ENCODE measurements at regions not wholly inside any gene's neighbourhood (a gene's known extent, or its start where the extent isn't known, plus 50 kb on each side); places are given as distances from the start of the nearest gene placed in this dataset.

DNA sequence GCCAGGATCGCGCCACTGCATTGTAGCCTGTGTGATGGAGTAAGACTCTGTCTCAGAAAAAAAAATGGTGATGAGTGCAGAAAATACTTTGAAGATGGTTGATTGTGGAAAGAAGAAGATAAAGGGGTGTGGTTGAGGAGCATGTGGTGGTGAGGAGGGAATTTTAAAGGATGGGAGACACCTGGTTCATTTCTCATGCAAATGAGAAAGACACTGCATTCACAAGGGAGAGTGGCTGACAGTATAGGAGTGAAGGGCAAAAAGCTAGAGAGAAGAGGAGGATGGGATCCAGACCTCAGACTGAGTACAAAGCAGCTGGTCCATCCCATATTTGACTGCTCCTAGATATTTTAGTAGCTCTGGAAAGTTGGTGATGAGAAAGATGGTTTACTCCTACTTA, 206.0 kb downstream of the SNAPC1 start:
- ATAC-seq (no peak), DNase-seq (no peak)
- Histone ChIP-seq H3K27ac (no peak overlapping the region), H3K27me3 (no peaks in the 10 kb centered on the region), H3K36me3 (no peaks in the 10 kb centered on the region), H3K4me1 (no peaks in the 10 kb centered on the region), H3K4me3 (no peak overlapping the region), H3K9me3 (peaks cover 0 to 5% (median 0%) of the 10 kb centered on the region in 11 donors)
- TF ChIP-seq, protein P1, sequence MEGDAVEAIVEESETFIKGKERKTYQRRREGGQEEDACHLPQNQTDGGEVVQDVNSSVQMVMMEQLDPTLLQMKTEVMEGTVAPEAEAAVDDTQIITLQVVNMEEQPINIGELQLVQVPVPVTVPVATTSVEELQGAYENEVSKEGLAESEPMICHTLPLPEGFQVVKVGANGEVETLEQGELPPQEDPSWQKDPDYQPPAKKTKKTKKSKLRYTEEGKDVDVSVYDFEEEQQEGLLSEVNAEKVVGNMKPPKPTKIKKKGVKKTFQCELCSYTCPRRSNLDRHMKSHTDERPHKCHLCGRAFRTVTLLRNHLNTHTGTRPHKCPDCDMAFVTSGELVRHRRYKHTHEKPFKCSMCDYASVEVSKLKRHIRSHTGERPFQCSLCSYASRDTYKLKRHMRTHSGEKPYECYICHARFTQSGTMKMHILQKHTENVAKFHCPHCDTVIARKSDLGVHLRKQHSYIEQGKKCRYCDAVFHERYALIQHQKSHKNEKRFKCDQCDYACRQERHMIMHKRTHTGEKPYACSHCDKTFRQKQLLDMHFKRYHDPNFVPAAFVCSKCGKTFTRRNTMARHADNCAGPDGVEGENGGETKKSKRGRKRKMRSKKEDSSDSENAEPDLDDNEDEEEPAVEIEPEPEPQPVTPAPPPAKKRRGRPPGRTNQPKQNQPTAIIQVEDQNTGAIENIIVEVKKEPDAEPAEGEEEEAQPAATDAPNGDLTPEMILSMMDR (IDR thresholded peaks at IDR 0.05) = no peak
- intact Hi-C loops (cut with DNase I) = no loop called here
- WGBS, 2 donors = 70 to 85% methylated on average over 2 of the region's 2 CpGs

DNA sequence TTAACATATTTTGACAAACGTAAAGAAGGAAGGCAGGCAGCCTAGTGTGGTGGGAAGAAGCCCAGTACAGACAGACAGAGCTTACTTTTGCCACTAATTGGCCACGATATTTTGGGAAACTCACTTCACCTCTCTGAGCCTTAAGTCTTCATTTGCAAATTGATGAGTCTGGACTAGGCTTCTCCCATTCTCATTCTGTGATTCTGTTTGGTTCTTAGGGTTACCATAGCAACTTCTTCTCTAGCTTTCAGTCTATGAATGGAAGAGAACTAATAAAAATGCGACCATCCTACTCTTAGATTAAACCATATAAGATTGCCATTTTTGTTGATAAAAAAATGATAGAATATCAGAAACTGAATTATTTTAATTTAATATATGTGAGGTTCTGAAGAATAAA, 210.5 kb downstream of the SNAPC1 start:
- intact Hi-C loops (cut with DNase I) = no loop called here

DNA sequence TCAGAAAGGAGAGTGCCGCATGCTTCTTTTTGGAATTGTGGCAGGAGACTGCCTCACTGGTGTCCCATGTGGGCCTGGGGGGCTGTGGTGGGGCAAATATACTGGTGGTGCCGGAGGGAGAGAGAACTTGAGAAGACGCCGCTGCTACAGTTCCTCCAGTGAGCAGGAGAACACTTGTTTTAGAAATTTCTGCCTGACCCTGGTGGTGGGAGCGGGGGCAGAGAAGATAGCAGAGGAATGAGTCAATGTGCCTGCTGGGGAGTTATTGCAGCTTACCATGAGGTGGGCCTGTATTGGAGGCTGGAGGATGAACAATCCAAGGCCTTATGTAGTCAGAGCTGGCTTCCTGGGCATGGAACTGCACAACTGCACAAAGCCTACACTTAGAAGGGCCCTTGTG, 211.8 kb downstream of the SNAPC1 start:
- no peak for ATAC-seq
- WGBS, 2 donors = 78 to 83% methylated on average over 5 of the region's 5 CpGs
- Histone ChIP-seq H3K36me3 (no peaks in the 10 kb centered on the region), H3K27me3 (no peaks in the 10 kb centered on the region), H3K9me3 (peaks cover 0 to 27% (median 3%) of the 10 kb centered on the region in 11 donors), H3K27ac (no peak overlapping the region), H3K4me3 (no peak overlapping the region), H3K4me1 (no peaks in the 10 kb centered on the region)
- TF ChIP-seq, protein P1 (IDR thresholded peaks at IDR 0.05) = no peak
- intact Hi-C loops (cut with DNase I) = no loop called here
- DNase-seq = no peak

More for the DNA sequence above, 210.5 kb downstream of the SNAPC1 start:
- Histone ChIP-seq H3K4me1 (no peaks in the 10 kb centered on the region), H3K36me3 (no peaks in the 10 kb centered on the region), H3K27me3 (no peaks in the 10 kb centered on the region), H3K9me3 (peaks cover 0 to 27% (median 3%) of the 10 kb centered on the region in 11 donors), H3K27ac (no peak overlapping the region), H3K4me3 (no peak overlapping the region)
- ATAC-seq (no peak), DNase-seq (no peak)
- TF ChIP-seq, protein P1 (IDR thresholded peaks at IDR 0.05) = no peak
- WGBS, 2 donors = 72 to 84% methylated on average over 3 of the region's 3 CpGs

DNA sequence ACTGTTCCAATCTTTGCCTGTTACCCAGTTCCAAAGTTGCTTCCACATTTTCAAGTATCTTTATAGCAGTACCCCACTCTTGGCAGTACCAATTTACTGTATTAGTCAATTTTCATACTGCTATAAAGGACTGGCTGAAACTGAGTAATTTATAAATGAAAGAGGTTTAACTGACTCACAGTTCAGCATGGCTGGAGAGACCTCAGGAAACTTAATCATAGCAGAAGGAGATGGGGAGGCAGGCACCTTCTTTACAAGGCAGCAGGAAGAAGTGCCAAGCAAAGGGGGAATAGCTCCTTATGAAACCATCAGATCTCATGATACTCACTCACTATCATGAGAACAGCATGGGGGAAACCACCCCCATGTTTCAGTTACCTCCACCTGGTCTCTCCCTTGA, 215.0 kb downstream of the SNAPC1 start:
- Histone ChIP-seq H3K4me1 (no peaks in the 10 kb centered on the region), H3K36me3 (no peaks in the 10 kb centered on the region), H3K27me3 (no peaks in the 10 kb centered on the region), H3K9me3 (peaks cover 0 to 22% (median 3%) of the 10 kb centered on the region in 11 donors), H3K27ac (no peak overlapping the region), H3K4me3 (no peak overlapping the region)
- intact Hi-C loops (cut with DNase I) = no loop called here
- TF ChIP-seq, protein P1 (IDR thresholded peaks at IDR 0.05) = no peak
- ATAC-seq = no peak
- DNase-seq = no peak

DNA sequence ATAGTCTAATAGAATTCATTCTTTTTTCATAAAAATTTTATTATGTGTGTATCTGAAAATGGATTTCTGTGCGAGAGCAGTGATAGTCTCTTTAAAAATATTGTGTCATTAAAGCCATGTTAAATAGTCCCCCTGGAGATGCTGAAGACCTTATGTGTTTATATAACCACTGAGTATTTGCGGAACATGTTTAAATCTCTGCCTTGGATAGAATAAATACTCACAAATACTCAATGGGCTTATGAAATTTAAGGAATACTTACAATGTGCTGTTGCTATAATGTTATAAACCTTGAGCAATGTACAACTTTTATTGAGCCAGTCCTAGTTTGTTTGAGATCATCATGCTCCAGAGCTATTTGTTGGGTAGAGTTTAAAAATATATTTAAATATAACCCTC, 226.0 kb downstream of the SNAPC1 start:
- ATAC-seq (no peak), DNase-seq (no peak)
- no peak overlapping the region for H3K27ac ChIP-seq
- TF ChIP-seq, protein P1 (IDR thresholded peaks at IDR 0.05) = no peak
- 86 to 95% methylated on average over 2 of the region's 2 CpGs for WGBS, 2 donors
- intact Hi-C loops (cut with DNase I) = no loop called here
- no peaks in the 10 kb centered on the region for H3K36me3 ChIP-seq
- H3K4me3 ChIP-seq = no peak overlapping the region
- H3K4me1 ChIP-seq = no peaks in the 10 kb centered on the region
- H3K27me3 ChIP-seq = no peaks in the 10 kb centered on the region
- H3K9me3 ChIP-seq = no peaks in the 10 kb centered on the region

All from heart right ventricle (tissue), 16 donors.